Hepatocyte (in vitro differentiated cells): ENCODE measurements at regions not wholly inside any gene's neighbourhood (a gene's known extent, or its start where the extent isn't known, plus 50 kb on each side); places are given as distances from the start of the nearest gene placed in this dataset.

Experiments used
- DNase-seq: peaks from one replicate; pipeline ENCODE4 v3.0.0-alpha.2; 2016; ENCODE audit warnings: low spot score
- H2AFZ ChIP-seq: fragments of 200-600 bp; sonication (generic); 2 replicates; pipeline ENCODE4 v1.6.0; 2016; ENCODE audit warnings: antibody characterized with exemption, mild to moderate bottlenecking
- H3K27ac ChIP-seq: fragments of 200-600 bp; sonication (generic); 2 replicates; pipeline ENCODE4 v1.5.1; 2016; ENCODE audit warnings: mild to moderate bottlenecking
- H3K27me3 ChIP-seq: fragments of 200-600 bp; sonication (generic); 2 replicates; pipeline ENCODE4 v1.6.1; 2016
- H3K36me3 ChIP-seq: fragments of 200-600 bp; sonication (generic); replicated peaks from 2 replicates; pipeline ENCODE4 v1.5.1; 2016; ENCODE audit warnings: low read depth; ENCODE audit not compliant: insufficient read depth
- H3K4me1 ChIP-seq: fragments of 200-600 bp; sonication (generic); 2 replicates; pipeline ENCODE4 v1.5.1; 2016; ENCODE audit warnings: mild to moderate bottlenecking, moderate library complexity; ENCODE audit not compliant: insufficient read depth
- H3K4me2 ChIP-seq: fragments of 200-600 bp; sonication (generic); 2 replicates; pipeline ENCODE4 v1.6.0; 2016
- H3K4me3 ChIP-seq: fragments of 200-600 bp; sonication (generic); 2 replicates; pipeline ENCODE4 v1.5.1; 2016; ENCODE audit warnings: mild to moderate bottlenecking
- H3K79me2 ChIP-seq: fragments of 200-600 bp; sonication (generic); 2 replicates; pipeline ENCODE4 v1.6.0; 2017; ENCODE audit warnings: mild to moderate bottlenecking
- H3K9me2 ChIP-seq: fragments of 200-600 bp; sonication (generic); replicated peaks from 2 replicates; pipeline ENCODE4 v1.6.0; 2017; ENCODE audit warnings: mild to moderate bottlenecking; ENCODE audit not compliant: insufficient read depth
- H3K9me3 ChIP-seq: fragments of 200-600 bp; sonication (generic); 2 replicates; pipeline ENCODE4 v1.5.1; 2016; ENCODE audit warnings: low read depth, mild to moderate bottlenecking
- H4K20me1 ChIP-seq: fragments of 200-600 bp; sonication (generic); 2 replicates; pipeline ENCODE4 v1.6.0; 2016; ENCODE audit warnings: mild to moderate bottlenecking; ENCODE audit not compliant: insufficient read depth, poor library complexity, severe bottlenecking
- CTCF ChIP-seq: fragments of 200-600 bp; sonication (generic); IDR thresholded peaks from 2 replicates; pipeline ENCODE4 v1.5.1; 2016; ENCODE audit warnings: antibody characterized with exemption, mild to moderate bottlenecking; ENCODE audit not compliant: poor library complexity
- EZH2 ChIP-seq: fragments of 200-600 bp; sonication (generic); IDR thresholded peaks from 2 replicates; pipeline ENCODE4 v1.6.1; 2016; ENCODE audit warnings: antibody characterized with exemption, mild to moderate bottlenecking, borderline replicate concordance
- EZH2phosphoT487 ChIP-seq: fragments of 200-600 bp; sonication (generic); IDR thresholded peaks from one replicate; pipeline ENCODE4 v1.6.1; 2018; ENCODE audit warnings: antibody characterized with exemption, mild to moderate bottlenecking, low read depth, moderate library complexity; ENCODE audit not compliant: unreplicated experiment, severe bottlenecking
- WGBS: methylation state at CpG from one replicate; pipeline ENCODE4 v1.1.6; 2016; ENCODE audit warnings: low lambda C conversion rate; ENCODE audit errors: missing lambda C conversion rate; 5-methylcytosine and 5-hydroxymethylcytosine counted together

- Histone ChIP-seq H3K27me3 (no peaks in the 10 kb centered on the region), H3K4me1 (peaks cover 8% of the 10 kb centered on the region), H3K36me3 (no peaks in the 10 kb centered on the region), H3K4me2 (no peak overlapping the region), H2AFZ (no peak overlapping the region), H3K27ac (no peak overlapping the region), H3K4me3 (no peak overlapping the region), H4K20me1 (no peaks in the 10 kb centered on the region), H3K9me3 (no peaks in the 10 kb centered on the region), H3K9me2 (no peaks in the 10 kb centered on the region), H3K79me2 (no peaks in the 10 kb centered on the region)
- no peak for DNase-seq
- no peak for TF ChIP-seq EZH2phosphoT487
- TF ChIP-seq EZH2: no peak
- TF ChIP-seq CTCF: no peak
- WGBS: 91% methylated on average over 2 of the region's 2 CpGs
Observed at GRCh38 chr2:18501156-18501555, 59.3 kb downstream of the RDH14 start.

GRCh38 chr2:18500333-18500732 is 60.1 kb downstream of the RDH14 start:
- H3K4me3 ChIP-seq: no peak overlapping the region
- no peaks in the 10 kb centered on the region for H3K9me3 ChIP-seq
- no peaks in the 10 kb centered on the region for H3K27me3 ChIP-seq
- no peak for TF ChIP-seq CTCF
- no peak for TF ChIP-seq EZH2phosphoT487
- TF ChIP-seq EZH2: no peak
- no peak overlapping the region for H3K27ac ChIP-seq
- H3K9me2 ChIP-seq: no peaks in the 10 kb centered on the region
- no peak overlapping the region for H3K4me2 ChIP-seq
- no peak overlapping the region for H2AFZ ChIP-seq
- no peaks in the 10 kb centered on the region for H4K20me1 ChIP-seq
- WGBS: 54% methylated on average over 4 of the region's 4 CpGs
- DNase-seq: no peak
- H3K4me1 ChIP-seq: peaks cover 8% of the 10 kb centered on the region
- H3K36me3 ChIP-seq: no peaks in the 10 kb centered on the region
- no peaks in the 10 kb centered on the region for H3K79me2 ChIP-seq

GRCh38 chr2:18498531-18498930 is 61.9 kb downstream of the RDH14 start:
- no peak overlapping the region for H3K27ac ChIP-seq
- H3K9me3 ChIP-seq: no peaks in the 10 kb centered on the region
- H3K27me3 ChIP-seq: no peaks in the 10 kb centered on the region
- DNase-seq: no peak
- no peak overlapping the region for H3K4me3 ChIP-seq
- H2AFZ ChIP-seq: no peak overlapping the region
- H3K4me2 ChIP-seq: no peak overlapping the region
- no peaks in the 10 kb centered on the region for H4K20me1 ChIP-seq
- peaks cover 8% of the 10 kb centered on the region for H3K4me1 ChIP-seq
- TF ChIP-seq EZH2phosphoT487 (no peak), EZH2 (no peak), CTCF (no peak)
- H3K36me3 ChIP-seq: no peaks in the 10 kb centered on the region
- H3K9me2 ChIP-seq: no peaks in the 10 kb centered on the region
- no peaks in the 10 kb centered on the region for H3K79me2 ChIP-seq

GRCh38 chr2:18496516-18496915 is 63.9 kb downstream of the RDH14 start:
- no peak overlapping the region for H3K27ac ChIP-seq
- TF ChIP-seq CTCF: no peak
- no peak for TF ChIP-seq EZH2phosphoT487
- TF ChIP-seq EZH2: no peak
- no peaks in the 10 kb centered on the region for H3K9me2 ChIP-seq
- no peaks in the 10 kb centered on the region for H3K9me3 ChIP-seq
- no peak overlapping the region for H2AFZ ChIP-seq
- H4K20me1 ChIP-seq: no peaks in the 10 kb centered on the region
- no peak overlapping the region for H3K4me3 ChIP-seq
- no peaks in the 10 kb centered on the region for H3K36me3 ChIP-seq
- DNase-seq: no peak
- WGBS: 62% methylated on average over 4 of the region's 4 CpGs
- H3K4me1 ChIP-seq: peaks cover 8% of the 10 kb centered on the region
- H3K4me2 ChIP-seq: no peak overlapping the region
- H3K79me2 ChIP-seq: no peaks in the 10 kb centered on the region
- H3K27me3 ChIP-seq: no peaks in the 10 kb centered on the region
